ENCODE measurements at regions not wholly inside any gene's neighbourhood (a gene's known extent, or its start where the extent isn't known, plus 50 kb on each side); places are given as distances from the start of the nearest gene placed in this dataset.
"Not testable (repeated sequence)": the region's sequence is repeated elsewhere in the genome, so short reads cannot be mapped to it uniquely, and the experiment has no call there.

DNA sequence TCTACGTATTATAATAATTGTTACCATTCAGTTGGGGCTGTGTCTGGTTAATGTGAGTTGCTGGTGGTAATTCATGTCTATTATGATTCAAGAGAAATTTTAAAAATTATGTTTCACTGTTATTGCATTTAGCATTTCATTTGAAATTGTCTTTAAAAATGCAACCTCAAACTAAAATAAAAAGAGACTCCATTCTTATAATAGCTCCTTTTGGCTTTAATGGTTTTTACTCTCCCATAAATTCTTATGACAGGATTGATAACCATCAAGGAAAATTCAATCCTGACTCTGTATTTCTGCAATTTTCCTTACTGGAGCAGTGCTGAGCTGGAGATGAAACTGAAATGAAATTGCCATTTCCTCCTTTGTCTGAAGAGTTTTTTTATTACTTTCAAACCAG, 262.7 kb downstream of the REEP3 start:
- DNase-seq (ENCODE audit: low spot score), result no peak

DNA sequence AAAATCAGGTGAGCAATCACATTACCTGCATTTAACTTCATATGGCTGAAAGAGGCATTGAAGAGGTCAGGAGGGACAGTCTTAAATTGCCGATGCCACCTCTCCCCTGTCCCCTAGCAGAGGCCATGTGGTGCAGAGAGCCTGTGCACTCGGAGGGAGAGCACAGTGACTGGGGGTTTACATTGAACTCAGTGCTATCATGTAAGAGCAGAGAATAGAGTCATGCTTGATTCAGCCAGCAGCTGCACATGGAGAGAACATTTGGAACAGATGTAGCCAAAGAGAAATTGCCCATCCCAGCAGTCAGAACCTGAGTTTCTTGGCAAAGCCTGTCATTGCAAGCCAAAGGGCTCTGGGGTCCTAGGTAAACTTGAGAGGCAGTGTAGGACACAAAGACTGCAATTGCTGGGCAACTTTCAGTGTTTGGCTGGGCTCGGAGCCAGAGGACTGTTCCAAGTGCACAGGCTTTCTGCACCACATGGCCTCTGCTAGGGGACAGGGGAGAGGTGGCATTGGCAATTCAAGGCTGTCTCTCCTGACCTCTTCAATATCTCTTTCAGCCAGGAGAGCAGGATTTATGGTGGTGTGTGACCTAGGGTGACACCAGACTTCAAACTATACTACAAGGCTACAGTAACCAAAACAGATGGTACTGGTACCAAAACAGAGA, 267.1 kb downstream of the REEP3 start:
- no peak for DNase-seq (ENCODE audit: low spot score)

DNA sequence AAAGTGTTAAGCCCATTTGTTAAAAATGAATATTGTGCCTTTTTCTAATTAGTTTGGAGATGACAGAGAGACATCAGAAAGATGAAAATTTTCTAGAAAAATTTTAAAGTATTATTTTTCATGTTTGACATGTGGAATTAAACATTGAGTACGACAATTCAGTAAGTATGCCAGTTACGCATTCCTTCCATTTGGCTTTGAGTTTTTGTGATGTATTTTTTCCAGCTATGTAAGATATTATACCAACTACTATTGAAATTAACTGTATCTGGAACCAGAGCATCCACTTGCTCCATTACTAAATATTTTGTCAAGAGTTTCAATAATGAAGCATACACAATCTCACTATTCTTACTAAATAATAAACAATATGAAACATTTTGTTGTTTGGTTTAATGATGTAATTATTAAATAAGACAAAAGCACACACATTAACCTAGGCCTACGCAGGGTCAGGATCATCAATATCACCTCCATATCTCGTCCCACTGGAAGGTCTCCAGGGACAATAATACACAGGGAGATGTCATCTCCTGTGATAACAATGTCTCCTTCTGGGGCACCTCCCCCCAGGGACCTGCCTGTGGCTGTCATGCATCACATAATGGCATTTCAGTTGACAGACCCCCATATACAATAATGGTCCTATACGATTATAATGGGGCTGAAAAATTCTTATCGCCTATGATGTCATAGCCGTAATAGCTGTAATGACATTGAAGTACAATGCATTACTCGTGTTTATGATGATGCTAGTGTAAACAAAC, 274.1 kb downstream of the REEP3 start:
- DNase-seq (ENCODE audit: low spot score), result no peak

DNA sequence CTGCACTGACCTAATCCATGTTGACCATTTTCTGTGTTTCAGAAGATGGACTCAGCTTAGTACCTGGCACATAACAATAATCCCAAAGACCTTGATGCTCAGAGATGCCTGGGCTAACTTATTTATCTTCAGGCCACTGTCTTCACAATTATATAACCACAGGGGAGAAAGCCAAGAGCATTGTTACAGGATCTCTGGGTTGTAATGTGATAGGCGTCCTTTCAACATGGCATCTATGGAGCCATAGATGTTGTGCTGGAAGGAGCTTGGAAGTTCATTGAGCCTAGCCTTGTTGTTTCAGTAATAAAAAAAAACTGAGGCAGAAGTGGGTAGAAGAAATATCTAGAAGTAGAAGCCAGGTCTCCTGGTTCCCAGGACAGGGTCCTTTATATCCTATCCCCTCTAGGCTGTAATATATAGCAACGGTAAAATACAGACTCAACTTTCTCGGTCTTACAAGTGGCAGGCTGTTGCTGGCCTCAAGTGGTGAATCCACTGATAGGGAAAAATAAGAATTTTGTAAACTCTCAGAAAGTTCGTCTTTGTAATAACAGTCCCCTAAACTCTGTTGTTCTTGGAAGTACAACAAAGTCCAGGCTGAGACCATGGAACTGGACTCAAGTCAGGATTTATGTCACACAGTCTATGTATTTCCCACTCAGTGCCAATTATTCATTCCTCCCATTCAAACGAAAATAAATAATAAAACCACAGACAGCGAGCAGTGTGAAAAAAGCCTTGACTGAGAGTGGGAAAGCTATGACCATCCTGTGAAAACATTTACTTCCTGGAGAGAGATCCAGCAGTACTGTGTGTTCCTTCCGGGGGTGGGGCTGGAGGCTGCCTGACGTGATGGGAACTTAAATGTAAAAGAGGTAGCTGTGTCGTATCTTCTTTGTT, 277.6 kb downstream of the REEP3 start:
- DNase-seq (ENCODE audit: low spot score), result no peak

DNA sequence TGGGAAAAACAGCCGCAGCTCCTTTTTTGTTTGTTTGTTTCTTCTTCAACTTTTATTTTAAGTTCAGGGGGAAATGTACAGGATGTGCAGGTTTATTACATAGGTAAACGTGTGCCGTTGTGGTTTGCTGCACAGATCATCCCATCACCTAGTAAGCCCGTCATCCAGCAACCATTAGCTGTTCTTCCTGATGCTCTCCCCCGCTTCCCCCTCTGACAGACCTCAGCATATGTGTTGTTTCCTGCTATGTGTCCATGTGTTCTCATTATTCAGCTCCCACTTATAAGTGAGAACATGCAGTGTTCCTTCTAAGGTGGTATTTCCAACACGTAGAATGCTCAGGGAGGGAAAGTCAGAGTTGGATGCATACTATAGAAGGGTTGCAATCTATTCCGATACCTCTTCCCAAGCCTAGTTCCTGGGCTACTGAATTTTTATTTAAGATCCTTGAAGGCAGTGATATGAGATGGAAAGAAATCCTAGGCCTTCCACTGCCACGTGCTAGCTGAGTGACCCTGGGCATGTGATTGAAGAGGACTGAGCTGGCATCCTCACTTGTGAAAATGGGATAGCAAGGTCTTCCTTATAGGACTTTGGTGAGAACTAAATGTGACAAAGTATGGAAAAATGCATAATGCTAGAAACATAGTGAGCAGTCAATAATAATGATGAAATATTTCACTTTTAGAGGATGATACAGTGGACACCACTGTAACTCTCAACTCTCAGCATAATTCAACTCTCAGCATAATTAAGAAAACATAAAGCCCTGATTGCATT, 278.5 kb downstream of the REEP3 start:
- DNase-seq (ENCODE audit: low spot score), result no peak

DNA sequence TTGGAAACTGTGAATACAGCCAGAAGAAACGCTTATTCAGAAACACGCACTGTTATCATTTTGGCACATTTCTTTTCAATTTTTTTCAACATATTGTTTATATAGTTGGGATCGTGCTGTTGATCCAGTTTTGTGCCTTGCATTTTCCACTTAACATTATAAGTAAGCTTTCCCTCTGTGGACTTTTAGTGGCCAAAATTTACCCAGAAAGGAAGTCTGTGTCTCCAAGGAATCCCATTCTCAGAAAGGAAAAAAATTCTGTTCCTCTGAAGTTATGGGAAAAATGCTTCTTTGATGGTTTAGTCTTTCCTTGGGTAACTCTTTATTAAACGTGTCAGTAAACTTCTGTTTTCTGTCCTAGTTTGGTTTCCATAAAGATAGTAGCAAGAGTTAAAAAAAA, 280.0 kb downstream of the REEP3 start:
- no peak for DNase-seq (ENCODE audit: low spot score)

DNA sequence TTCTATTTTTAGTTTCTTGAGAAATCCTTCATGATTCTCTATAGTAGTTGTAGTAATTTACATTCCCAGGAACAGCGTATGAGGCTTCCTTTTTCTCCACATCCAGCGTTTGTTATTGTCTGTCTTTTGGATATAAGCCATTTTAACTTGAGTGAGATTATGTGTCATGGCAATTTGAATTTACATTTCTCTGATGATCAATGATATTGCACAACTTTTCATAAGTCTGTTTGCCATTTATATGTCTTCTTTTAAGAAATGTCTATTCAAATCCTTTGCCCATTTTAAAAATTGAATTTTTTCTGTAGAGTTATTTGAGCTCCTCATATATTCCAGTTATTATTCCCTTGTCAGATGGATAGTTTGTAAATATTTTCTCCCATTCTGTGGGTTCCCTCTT, 285.1 kb downstream of the REEP3 start:
- no peak for DNase-seq (ENCODE audit: low spot score)

- no peak for DNase-seq (ENCODE audit: low spot score)
Measured at GRCh38 chr10:63812501-63812900, 291.3 kb downstream of the REEP3 start.

GRCh38 chr10:63819753-63820329, 298.6 kb downstream of the REEP3 start:
- no peak for DNase-seq (ENCODE audit: low spot score)

DNA sequence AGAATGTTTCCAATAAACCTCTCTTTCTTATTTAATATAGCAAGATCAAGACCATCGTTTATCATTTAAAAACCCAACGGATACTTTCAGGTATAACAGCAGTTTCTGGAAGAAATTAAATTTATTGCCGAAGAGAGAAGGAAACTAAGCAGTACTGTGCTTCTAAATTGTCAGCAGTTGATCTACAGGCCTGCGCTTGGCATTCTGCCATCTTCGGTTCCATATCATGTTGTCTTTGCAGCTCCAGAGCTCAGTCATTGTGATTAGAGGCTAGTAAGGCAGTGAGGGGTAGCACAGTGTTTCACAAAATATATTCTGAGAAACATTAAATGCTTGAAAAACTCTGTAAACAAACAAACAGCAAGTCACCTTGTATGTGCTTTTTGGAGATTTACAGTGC, 301.3 kb downstream of the REEP3 start:
- no peak for DNase-seq (ENCODE audit: low spot score)

GRCh38 chr10:63825111-63825510, 303.9 kb downstream of the REEP3 start:
- no peak for DNase-seq (ENCODE audit: low spot score)

DNA sequence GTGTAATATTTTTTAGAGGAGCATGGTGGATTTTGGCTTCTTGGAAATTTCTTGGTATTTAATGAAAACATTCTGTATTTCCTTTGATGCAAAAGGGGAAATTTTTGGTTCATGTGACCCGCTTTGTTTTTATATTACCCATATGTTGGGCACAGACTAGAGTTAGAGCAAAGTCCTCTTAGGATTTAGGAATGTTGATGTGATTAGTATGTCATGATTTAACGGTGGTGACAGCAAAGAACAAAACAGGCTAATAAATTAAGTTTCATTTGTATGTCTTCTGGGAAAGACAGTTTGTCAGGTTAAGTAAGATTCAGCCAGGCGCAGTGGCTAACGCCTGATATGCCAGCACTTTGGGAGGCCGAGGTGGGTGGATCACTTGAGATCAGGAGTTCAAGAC, 304.6 kb downstream of the REEP3 start:
- DNase-seq (ENCODE audit: low spot score), result no peak

GRCh38 chr10:63827018-63827417, 305.8 kb downstream of the REEP3 start:
- not testable (repeated sequence) for DNase-seq (ENCODE audit: low spot score)

DNA sequence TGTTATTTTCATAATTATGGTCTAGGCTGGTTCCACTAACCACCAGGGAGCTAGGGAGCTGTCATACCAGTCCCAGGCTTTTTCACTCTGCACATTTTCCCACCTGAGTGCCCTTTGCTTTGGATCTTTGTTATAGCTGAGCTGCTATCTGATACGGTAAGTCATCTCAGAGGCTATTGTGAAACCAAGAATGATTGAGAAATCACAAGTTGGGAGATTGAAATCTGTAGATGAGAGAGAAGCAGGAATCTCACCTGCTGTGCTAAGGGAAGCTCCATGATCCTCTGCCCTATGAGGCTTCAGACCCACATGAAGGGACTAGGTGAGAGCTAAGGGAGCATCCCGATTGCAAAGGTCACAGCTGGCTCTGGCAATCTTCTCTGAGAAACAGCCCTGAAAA, 307.8 kb downstream of the REEP3 start:
- DNase-seq (ENCODE audit: low spot score), result no peak

DNA sequence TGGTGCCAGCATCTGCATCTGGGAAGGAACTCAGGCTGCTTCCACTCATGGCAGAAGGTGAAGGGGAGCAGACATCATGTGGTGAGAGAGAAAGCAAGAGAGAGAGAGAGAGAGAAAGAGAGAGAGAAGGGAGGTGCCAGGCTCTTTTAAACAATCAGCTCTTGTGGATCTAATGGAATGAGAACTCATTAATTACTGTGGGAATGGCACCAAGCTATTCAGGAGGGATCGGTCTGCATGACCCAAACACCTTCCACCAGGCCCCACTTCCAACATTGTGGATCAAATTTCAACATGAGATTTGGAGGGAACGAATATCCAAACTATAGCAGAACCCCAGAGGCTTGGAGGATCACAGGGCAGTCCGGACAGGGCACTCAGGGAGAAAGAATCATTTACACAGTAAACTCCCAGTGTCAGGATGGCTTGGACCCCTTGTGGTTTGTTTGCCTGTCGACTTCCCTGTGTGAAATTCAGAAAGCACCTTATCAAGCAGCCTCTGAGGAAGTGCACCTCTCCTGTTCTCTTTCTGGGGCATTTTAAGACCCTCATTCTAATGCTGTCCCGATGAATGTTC, 308.5 kb downstream of the REEP3 start:
- no peak for DNase-seq (ENCODE audit: low spot score)

DNA sequence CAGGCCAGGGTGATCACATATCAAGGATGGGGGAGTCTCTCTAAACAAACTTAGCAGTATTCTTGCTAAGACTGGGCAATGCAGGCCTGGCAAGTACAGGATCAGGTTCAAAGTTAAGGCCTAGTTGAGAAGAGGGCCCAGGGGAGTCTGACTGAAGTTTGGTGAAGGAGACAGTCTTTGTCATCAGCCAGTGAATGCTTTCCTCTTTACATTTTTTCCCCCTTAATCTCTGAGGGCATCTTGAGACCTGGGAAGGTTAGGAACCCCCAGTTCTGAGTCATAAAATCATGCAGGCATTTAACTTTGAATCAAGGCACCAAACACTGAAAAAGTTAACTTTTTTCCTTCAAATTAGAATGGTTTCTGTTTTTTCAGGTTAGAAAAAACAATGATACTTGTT, 311.5 kb downstream of the REEP3 start:
- no peak for DNase-seq (ENCODE audit: low spot score)

GRCh38 chr10:63833411-63834060, 312.3 kb downstream of the REEP3 start:
- no peak for DNase-seq (ENCODE audit: low spot score)

- no peak for DNase-seq (ENCODE audit: low spot score)
Measured at GRCh38 chr10:63836666-63837442, 315.7 kb downstream of the REEP3 start.

- no peak for DNase-seq (ENCODE audit: low spot score)
Measured at GRCh38 chr10:63841761-63842160, 320.6 kb downstream of the REEP3 start.

- DNase-seq (ENCODE audit: low spot score), result no peak
Measured at GRCh38 chr10:63843107-63843506, 321.9 kb downstream of the REEP3 start.

Data from CD4-positive, alpha-beta T cell treated with Interleukin-2 at 100 ng/mL for 4 hours (primary cell).